ENCODE measurements at regions not wholly inside any gene's neighbourhood (a gene's known extent, or its start where the extent isn't known, plus 50 kb on each side); places are given as distances from the start of the nearest gene placed in this dataset.
"Not testable (repeated sequence)": the region's sequence is repeated elsewhere in the genome, so short reads cannot be mapped to it uniquely, and the experiment has no call there.

GRCh38 chr15:26231096-26231495 lies 368.0 kb upstream of the ATP10A start:
- POLR2A ChIA-PET = no interaction called here
- no peaks in the 10 kb centered on the region for H3K36me3 Mint-ChIP-seq (ENCODE audit: low read depth)
- H3K4me3 Mint-ChIP-seq = no peak overlapping the region
- CTCF ChIA-PET = no interaction called here
- no peaks in the 10 kb centered on the region for H3K4me1 Mint-ChIP-seq
- no peak for DNase-seq
- peaks cover 14% of the 10 kb centered on the region for H3K9me3 Mint-ChIP-seq
- H3K27ac Mint-ChIP-seq = no peak overlapping the region
- no peaks in the 10 kb centered on the region for H3K27me3 Mint-ChIP-seq

GRCh38 chr15:26224266-26224665 lies 361.1 kb upstream of the ATP10A start:
- POLR2A ChIA-PET = no interaction called here
- CTCF ChIA-PET = no interaction called here
- H3K27me3 Mint-ChIP-seq = no peaks in the 10 kb centered on the region

GRCh38 chr15:26223720-26224119 lies 360.6 kb upstream of the ATP10A start:
- ChIA-PET POLR2A (interaction anchor here (0.6 kb wide), 1 partner anchor 1403 kb away, joined by 3 read pairs; no protein-coding TSS in a partner anchor), CTCF (no interaction called here)
- no peaks in the 10 kb centered on the region for H3K36me3 Mint-ChIP-seq (ENCODE audit: low read depth)
- peaks cover 24% of the 10 kb centered on the region for H3K9me3 Mint-ChIP-seq
- H3K4me3 Mint-ChIP-seq = no peak overlapping the region
- H3K27me3 Mint-ChIP-seq = no peaks in the 10 kb centered on the region
- DNase-seq = no peak
- no peak overlapping the region for H3K27ac Mint-ChIP-seq
- H3K4me1 Mint-ChIP-seq = no peaks in the 10 kb centered on the region

More at GRCh38 chr15:26224266-26224665, 361.1 kb upstream of the ATP10A start:
- Mint-ChIP-seq H3K27ac (no peak overlapping the region), H3K4me3 (no peak overlapping the region), H3K36me3 (ENCODE audit: low read depth) (no peaks in the 10 kb centered on the region), H3K4me1 (no peaks in the 10 kb centered on the region), H3K9me3 (peaks cover 24% of the 10 kb centered on the region)
- DNase-seq = no peak

- no peaks in the 10 kb centered on the region for H3K36me3 Mint-ChIP-seq (ENCODE audit: low read depth)
- POLR2A ChIA-PET = no interaction called here
- no peaks in the 10 kb centered on the region for H3K4me1 Mint-ChIP-seq
- peaks cover 17% of the 10 kb centered on the region for H3K9me3 Mint-ChIP-seq
- no peak overlapping the region for H3K27ac Mint-ChIP-seq
- CTCF ChIA-PET = no interaction called here
- H3K4me3 Mint-ChIP-seq = no peak overlapping the region
- DNase-seq = no peak
- H3K27me3 Mint-ChIP-seq = no peaks in the 10 kb centered on the region
Observed at GRCh38 chr15:26222781-26223180, 359.7 kb upstream of the ATP10A start.

- H3K4me3 Mint-ChIP-seq; DNase-seq; CTCF ChIA-PET; POLR2A ChIA-PET; H3K9me3 Mint-ChIP-seq; H3K27ac Mint-ChIP-seq; H3K36me3 Mint-ChIP-seq (ENCODE audit: low read depth); H3K4me1 Mint-ChIP-seq; H3K27me3 Mint-ChIP-seq: not testable (repeated sequence)
Observed at GRCh38 chr15:26217043-26217442, 353.9 kb upstream of the ATP10A start.

GRCh38 chr15:26214290-26214689 lies 351.2 kb upstream of the ATP10A start:
- no peak for DNase-seq
- Mint-ChIP-seq H3K9me3 (peaks cover 2% of the 10 kb centered on the region), H3K4me3 (no peak overlapping the region), H3K27me3 (no peaks in the 10 kb centered on the region), H3K27ac (no peak overlapping the region), H3K36me3 (ENCODE audit: low read depth) (no peaks in the 10 kb centered on the region), H3K4me1 (no peaks in the 10 kb centered on the region)
- ChIA-PET CTCF (no interaction called here), POLR2A (no interaction called here)

GRCh38 chr15:26213427-26213826 lies 350.3 kb upstream of the ATP10A start:
- no peaks in the 10 kb centered on the region for H3K27me3 Mint-ChIP-seq
- H3K4me1 Mint-ChIP-seq = no peaks in the 10 kb centered on the region
- CTCF ChIA-PET = no interaction called here
- no peak for DNase-seq
- POLR2A ChIA-PET = no interaction called here
- H3K9me3 Mint-ChIP-seq = peaks cover 2% of the 10 kb centered on the region
- H3K36me3 Mint-ChIP-seq (ENCODE audit: low read depth) = no peaks in the 10 kb centered on the region
- H3K27ac Mint-ChIP-seq = no peak overlapping the region
- H3K4me3 Mint-ChIP-seq = no peak overlapping the region

- Mint-ChIP-seq H3K4me1 (no peaks in the 10 kb centered on the region), H3K27ac (no peak overlapping the region), H3K9me3 (peaks cover 2% of the 10 kb centered on the region), H3K4me3 (no peak overlapping the region), H3K27me3 (no peaks in the 10 kb centered on the region), H3K36me3 (ENCODE audit: low read depth) (no peaks in the 10 kb centered on the region)
- CTCF ChIA-PET = no interaction called here
- no peak for DNase-seq
- POLR2A ChIA-PET = no interaction called here
Observed at GRCh38 chr15:26212109-26212508, 349.0 kb upstream of the ATP10A start.

GRCh38 chr15:26210980-26211379 lies 347.9 kb upstream of the ATP10A start:
- no peaks in the 10 kb centered on the region for H3K4me1 Mint-ChIP-seq
- no peak overlapping the region for H3K4me3 Mint-ChIP-seq
- no peaks in the 10 kb centered on the region for H3K36me3 Mint-ChIP-seq (ENCODE audit: low read depth)
- H3K27me3 Mint-ChIP-seq = no peaks in the 10 kb centered on the region
- CTCF ChIA-PET = no interaction called here
- no peaks in the 10 kb centered on the region for H3K9me3 Mint-ChIP-seq
- no peak overlapping the region for H3K27ac Mint-ChIP-seq
- DNase-seq = no peak
- POLR2A ChIA-PET = no interaction called here

GRCh38 chr15:26201177-26201858 lies 338.2 kb upstream of the ATP10A start:
- ChIA-PET CTCF (no interaction called here), POLR2A (no interaction called here)
- no peak overlapping the region for H3K27ac Mint-ChIP-seq
- H3K27me3 Mint-ChIP-seq = no peaks in the 10 kb centered on the region
- H3K4me3 Mint-ChIP-seq = no peak overlapping the region
- no peaks in the 10 kb centered on the region for H3K36me3 Mint-ChIP-seq (ENCODE audit: low read depth)
- no peaks in the 10 kb centered on the region for H3K4me1 Mint-ChIP-seq
- no peak for DNase-seq
- no peaks in the 10 kb centered on the region for H3K9me3 Mint-ChIP-seq

- CTCF ChIA-PET = no interaction called here
- no peak for DNase-seq
- Mint-ChIP-seq H3K27me3 (no peaks in the 10 kb centered on the region), H3K27ac (no peak overlapping the region), H3K4me1 (no peaks in the 10 kb centered on the region), H3K4me3 (no peak overlapping the region), H3K9me3 (no peaks in the 10 kb centered on the region), H3K36me3 (ENCODE audit: low read depth) (no peaks in the 10 kb centered on the region)
- POLR2A ChIA-PET = no interaction called here
Observed at GRCh38 chr15:26200427-26200826, 337.3 kb upstream of the ATP10A start.

- H3K4me1 Mint-ChIP-seq = no peaks in the 10 kb centered on the region
- H3K9me3 Mint-ChIP-seq = no peaks in the 10 kb centered on the region
- no peak for DNase-seq
- H3K27ac Mint-ChIP-seq = no peak overlapping the region
- H3K36me3 Mint-ChIP-seq (ENCODE audit: low read depth) = no peaks in the 10 kb centered on the region
- H3K4me3 Mint-ChIP-seq = no peak overlapping the region
- ChIA-PET CTCF (no interaction called here), POLR2A (no interaction called here)
- no peaks in the 10 kb centered on the region for H3K27me3 Mint-ChIP-seq
Observed at GRCh38 chr15:26197719-26198118, 334.6 kb upstream of the ATP10A start.

GRCh38 chr15:26197060-26197459 lies 333.9 kb upstream of the ATP10A start:
- POLR2A ChIA-PET = no interaction called here
- no peak for DNase-seq
- no peaks in the 10 kb centered on the region for H3K4me1 Mint-ChIP-seq
- no peak overlapping the region for H3K4me3 Mint-ChIP-seq
- no peaks in the 10 kb centered on the region for H3K27me3 Mint-ChIP-seq
- no peaks in the 10 kb centered on the region for H3K36me3 Mint-ChIP-seq (ENCODE audit: low read depth)
- no peaks in the 10 kb centered on the region for H3K9me3 Mint-ChIP-seq
- CTCF ChIA-PET = no interaction called here
- H3K27ac Mint-ChIP-seq = no peak overlapping the region

- Mint-ChIP-seq H3K27me3 (no peaks in the 10 kb centered on the region), H3K27ac (no peak overlapping the region), H3K4me3 (no peak overlapping the region), H3K9me3 (no peaks in the 10 kb centered on the region), H3K36me3 (ENCODE audit: low read depth) (no peaks in the 10 kb centered on the region), H3K4me1 (no peaks in the 10 kb centered on the region)
- ChIA-PET CTCF (no interaction called here), POLR2A (no interaction called here)
- DNase-seq = no peak
Observed at GRCh38 chr15:26191193-26191592, 328.1 kb upstream of the ATP10A start.
